Naive B cell (primary cell): ENCODE measurements at regions not wholly inside any gene's neighbourhood (a gene's known extent, or its start where the extent isn't known, plus 50 kb on each side); places are given as distances from the start of the nearest gene placed in this dataset.

Source experiments
- ATAC-seq, 2 donors: fragments of 150-1000 bp; cut with Tn5 transposase; 2 replicates each; pipeline ENCODE4 v1.10.0; 2021; ENCODE audit warnings: low read depth in 2 of 2, mild to moderate bottlenecking in 2 of 2, moderate library complexity in 2 of 2
- DNase-seq: peaks from one replicate; pipeline ENCODE4 v3.0.0; 2022
- H3K27ac Mint-ChIP-seq, 6 donors: one replicate each; pipeline ENCODE4 v1.8.0; 2020 to 2022; ENCODE audit warnings: mild to moderate bottlenecking in 6 of 6, mixed read lengths in 6 of 6, moderate library complexity in 5 of 6, inconsistent platforms in 2 of 6
- H3K27me3 Mint-ChIP-seq, 3 donors: one replicate each; pipeline ENCODE4 v1.8.0; 2021 to 2022; ENCODE audit warnings: mixed read lengths in 3 of 3, mild to moderate bottlenecking in 1 of 3
- H3K36me3 Mint-ChIP-seq, 2 donors: one replicate each; pipeline ENCODE4 v1.8.0; 2020 to 2022; ENCODE audit warnings: mixed read lengths in 2 of 2, inconsistent platforms in 1 of 2, mild to moderate bottlenecking in 1 of 2
- H3K4me1 Mint-ChIP-seq, 3 donors: one replicate each; pipeline ENCODE4 v1.8.0; 2020 to 2022; ENCODE audit warnings: mixed read lengths in 3 of 3, inconsistent platforms in 1 of 3, mild to moderate bottlenecking in 1 of 3, moderate library complexity in 1 of 3
- H3K4me3 Mint-ChIP-seq, 8 donors: one replicate each; pipeline ENCODE4 v1.8.0; 2020 to 2022; ENCODE audit warnings: mild to moderate bottlenecking in 8 of 8, mixed read lengths in 8 of 8, moderate library complexity in 8 of 8, inconsistent platforms in 2 of 8
- H3K9me3 Mint-ChIP-seq, 7 donors: one replicate each; pipeline ENCODE4 v1.8.0; 2020 to 2022; ENCODE audit warnings: mixed read lengths in 7 of 7, mild to moderate bottlenecking in 5 of 7, inconsistent platforms in 2 of 7, moderate library complexity in 1 of 7

DNA sequence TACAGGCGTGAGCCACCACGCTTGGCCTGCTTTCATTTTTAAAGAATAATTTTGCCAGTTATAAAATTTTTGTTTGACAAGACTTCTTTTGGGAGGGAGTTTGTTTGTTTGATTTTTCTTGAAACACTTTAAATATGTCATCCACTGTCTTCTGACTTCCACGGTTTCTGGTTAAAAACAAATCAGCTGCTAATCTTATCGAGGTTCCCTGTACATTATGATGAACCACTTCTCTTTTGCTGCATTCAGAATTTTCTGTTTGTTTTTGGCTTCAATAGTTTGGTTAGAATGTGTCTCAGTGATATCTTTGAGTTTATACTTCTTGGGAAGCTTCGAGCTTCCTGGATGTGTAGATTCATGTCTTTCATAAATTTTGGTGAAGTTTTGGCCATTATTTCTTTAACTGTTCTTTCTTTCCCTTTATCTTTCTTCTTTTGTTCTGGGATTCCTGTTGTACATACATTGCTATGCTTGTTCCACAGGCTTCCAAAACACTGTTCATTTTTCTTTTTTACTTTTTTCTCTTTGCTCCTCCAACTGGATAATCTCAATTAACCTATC is 60.8 kb downstream of the MSX2 start:
- no peaks in the 10 kb centered on the region for H3K4me1 Mint-ChIP-seq
- H3K4me3 Mint-ChIP-seq = peak overlapping the region in 1 of 8 donors; percentile 37
- ATAC-seq (no peak), DNase-seq (no peak)
- H3K27me3 Mint-ChIP-seq = peaks cover 0 to 5% (median 0%) of the 10 kb centered on the region in 3 donors
- H3K27ac Mint-ChIP-seq = no peak overlapping the region
- H3K9me3 Mint-ChIP-seq = peaks cover 0 to 44% (median 9%) of the 10 kb centered on the region in 7 donors
- H3K36me3 Mint-ChIP-seq = no peaks in the 10 kb centered on the region
